IMR-90 (cell line): ENCODE measurements at regions not wholly inside any gene's neighbourhood (a gene's known extent, or its start where the extent isn't known, plus 50 kb on each side); places are given as distances from the start of the nearest gene placed in this dataset.

Experiments used
- ATAC-seq: fragments of 200-7000 bp; cut with Tn5 transposase; 2 replicates; pipeline ENCODE4 v1.9.1; 2020; ENCODE audit warnings: low read depth, mild to moderate bottlenecking, moderate library complexity
- BruUV-seq: library from RNA; stranded (reverse); fragments of 400-500 nt; replicated peaks from 2 replicates; lab custom pipeline; 2021; lab: Mats Ljungman, UMichigan
- CTCF ChIA-PET: fragments of 300-600 bp; formaldehyde crosslinking; extraction: SDS; loops from one replicate; lab custom pipeline; 2021; ENCODE audit warnings: antibody characterized with exemption; lab: Yijun Ruan, JAX
- POLR2A ChIA-PET: fragments of 300-600 bp; sonication (Branson Sonifier 250); formaldehyde crosslinking; loops from one replicate; lab custom pipeline; 2022; ENCODE audit warnings: antibody characterized with exemption; ENCODE audit not compliant: unreplicated experiment; lab: Charles Lee
- DNase-seq: peaks from one replicate; pipeline ENCODE4 v3.0.0; 2013
- H2AFZ ChIP-seq: replicated peaks from 2 replicates; pipeline ENCODE3; 2013; ENCODE audit warnings: low read length, mild to moderate bottlenecking; ENCODE audit not compliant: poor library complexity
- H2AK5ac ChIP-seq: 2 replicates; pipeline ENCODE4 v1.6.1; 2013; ENCODE audit warnings: low read depth, low read length, inconsistent platforms
- H2AK9ac ChIP-seq: replicated peaks from 2 replicates; pipeline ENCODE3; 2013; ENCODE audit warnings: mild to moderate bottlenecking, low read depth, low read length, moderate library complexity; ENCODE audit not compliant: poor library complexity
- H2BK120ac ChIP-seq: 2 replicates; pipeline ENCODE4 v1.6.1; 2013; ENCODE audit warnings: low read depth, low read length, inconsistent platforms
- H2BK15ac ChIP-seq: 3 replicates; pipeline ENCODE4 v1.6.1; 2013; ENCODE audit warnings: low read depth, low read length, inconsistent platforms
- H2BK20ac ChIP-seq: 2 replicates; pipeline ENCODE4 v1.6.1; 2013; ENCODE audit warnings: low read depth, mild to moderate bottlenecking, inconsistent platforms, low read length, moderate library complexity
- H2BK5ac ChIP-seq: 2 replicates; pipeline ENCODE4 v1.6.1; 2013; ENCODE audit warnings: mild to moderate bottlenecking, low read depth, low read length, inconsistent platforms; ENCODE audit not compliant: poor library complexity, severe bottlenecking
- H3K14ac ChIP-seq: replicated peaks from 2 replicates; pipeline ENCODE4 v1.6.1; 2013; ENCODE audit warnings: low read depth, low read length, inconsistent platforms
- H3K18ac ChIP-seq: 2 replicates; pipeline ENCODE4 v1.6.1; 2013; ENCODE audit warnings: low read depth, low read length, control low read depth
- H3K23ac ChIP-seq: 2 replicates; pipeline ENCODE4 v1.6.1; 2013; ENCODE audit warnings: low read depth, low read length, inconsistent platforms
- H3K27ac ChIP-seq: 2 replicates; pipeline ENCODE4 v1.5.1; 2013; ENCODE audit warnings: mild to moderate bottlenecking, control low read depth, low read length; ENCODE audit not compliant: insufficient read depth
- H3K27me3 ChIP-seq: 2 replicates; pipeline ENCODE4 v1.6.1; 2013; ENCODE audit warnings: low read length; ENCODE audit not compliant: control insufficient read depth, insufficient read depth
- H3K36me3 ChIP-seq: 2 replicates; pipeline ENCODE4 v1.6.1; 2013; ENCODE audit warnings: low read length, mixed read lengths; ENCODE audit not compliant: control insufficient read depth, insufficient read depth
- H3K4ac ChIP-seq: 2 replicates; pipeline ENCODE4 v1.6.1; 2013; ENCODE audit warnings: low read depth, low read length, inconsistent platforms
- H3K4me1 ChIP-seq: 2 replicates; pipeline ENCODE4 v1.6.1; 2013; ENCODE audit warnings: low read length, mixed read lengths; ENCODE audit not compliant: control insufficient read depth, insufficient read depth
- H3K4me2 ChIP-seq: 2 replicates; pipeline ENCODE4 v1.6.1; 2013; ENCODE audit warnings: low read depth, mild to moderate bottlenecking, control low read depth, low read length, moderate library complexity
- H3K4me3 ChIP-seq: 2 replicates; pipeline ENCODE4 v1.5.1; 2013; ENCODE audit warnings: low read depth, mild to moderate bottlenecking, control low read depth, low read length, moderate library complexity; ENCODE audit not compliant: insufficient read depth
- H3K56ac ChIP-seq: 2 replicates; pipeline ENCODE4 v1.6.1; 2013; ENCODE audit warnings: low read length, inconsistent platforms; ENCODE audit not compliant: insufficient read depth; ENCODE audit errors: extremely low read depth
- H3K79me1 ChIP-seq, 2 experiments: 2 replicates each; pipeline ENCODE4 v1.6.1; 2013; ENCODE audit warnings: low read length in 2 of 2, inconsistent platforms in 1 of 2, low read depth in 1 of 2
- H3K9ac ChIP-seq: 2 replicates; pipeline ENCODE4 v1.6.1; 2013; ENCODE audit warnings: low read depth, low read length, control low read depth
- H3K9me1 ChIP-seq: 2 replicates; pipeline ENCODE4 v1.6.1; 2013; ENCODE audit warnings: low read length, inconsistent platforms; ENCODE audit not compliant: insufficient read depth
- H3K9me3 ChIP-seq: 2 replicates; pipeline ENCODE4 v1.6.1; 2013; ENCODE audit warnings: low read length; ENCODE audit not compliant: control insufficient read depth, insufficient read depth
- H4K20me1 ChIP-seq: 2 replicates; pipeline ENCODE4 v1.6.1; 2013; ENCODE audit warnings: low read length, inconsistent platforms; ENCODE audit not compliant: insufficient read depth
- H4K5ac ChIP-seq: 2 replicates; pipeline ENCODE4 v1.6.1; 2013; ENCODE audit warnings: mild to moderate bottlenecking, low read depth, low read length, control low read depth
- H4K8ac ChIP-seq, 2 experiments: 2 replicates each; pipeline ENCODE4 v1.6.1; 2013; ENCODE audit warnings: low read depth in 2 of 2, low read length in 2 of 2, control low read depth in 1 of 2, inconsistent platforms in 1 of 2
- H4K91ac ChIP-seq: 2 replicates; pipeline ENCODE4 v1.6.1; 2013; ENCODE audit warnings: low read depth, low read length, inconsistent platforms; ENCODE audit not compliant: insufficient read depth
- BHLHE40 ChIP-seq: fragments of 150-350 bp; IDR thresholded peaks from 2 replicates; pipeline ENCODE4 v1.6.1; 2016; ENCODE audit warnings: mild to moderate bottlenecking, low read depth, low read length
- CEBPB ChIP-seq: IDR thresholded peaks from 2 replicates; pipeline ENCODE4 v1.6.1; 2012; ENCODE audit warnings: low read depth, low read length, improper control_type of control experiment
- CHD1 ChIP-seq: IDR thresholded peaks from 2 replicates; pipeline ENCODE4 v1.6.1; 2012; ENCODE audit warnings: low read depth, low read length, improper control_type of control experiment
- CTCF ChIP-seq: conservative IDR thresholded peaks from 2 replicates; pipeline ENCODE4 v1.5.1; 2012; ENCODE audit warnings: mild to moderate bottlenecking, low read depth, low read length, improper control_type of control experiment
- FOS ChIP-seq: fragments of 150-350 bp; IDR thresholded peaks from 2 replicates; pipeline ENCODE4 v1.6.1; 2016; ENCODE audit warnings: low read depth, low read length
- MAFK ChIP-seq: IDR thresholded peaks from 2 replicates; pipeline ENCODE4 v1.6.1; 2012; ENCODE audit warnings: low read depth, low read length, improper control_type of control experiment
- MAZ ChIP-seq: IDR thresholded peaks from 2 replicates; pipeline ENCODE4 v1.6.1; 2012; ENCODE audit warnings: low read depth, mild to moderate bottlenecking, low read length, improper control_type of control experiment, moderate library complexity, borderline replicate concordance
- MXI1 ChIP-seq: IDR thresholded peaks from 2 replicates; pipeline ENCODE4 v1.6.1; 2012; ENCODE audit warnings: low read depth, mild to moderate bottlenecking, low read length, moderate library complexity, borderline replicate concordance
- NFE2L2 ChIP-seq: fragments of 150-350 bp; IDR thresholded peaks from 2 replicates; pipeline ENCODE4 v1.6.1; 2016; ENCODE audit warnings: low read depth, mild to moderate bottlenecking, low read length
- POLR2A ChIP-seq: IDR thresholded peaks from 2 replicates; pipeline ENCODE4 v1.6.1; 2012; ENCODE audit warnings: mild to moderate bottlenecking, low read depth, low read length
- RAD21 ChIP-seq: IDR thresholded peaks from 2 replicates; pipeline ENCODE4 v1.6.1; 2012; ENCODE audit warnings: low read length, improper control_type of control experiment
- RCOR1 ChIP-seq: IDR thresholded peaks from 2 replicates; pipeline ENCODE4 v1.6.1; 2012; ENCODE audit warnings: mild to moderate bottlenecking, low read length, improper control_type of control experiment; ENCODE audit not compliant: insufficient replicate concordance
- RFX5 ChIP-seq: IDR thresholded peaks from 2 replicates; pipeline ENCODE4 v1.8.0; 2012; ENCODE audit warnings: low read depth, mild to moderate bottlenecking, low read length, moderate library complexity
- SMC3 ChIP-seq: fragments of 150-350 bp; IDR thresholded peaks from 2 replicates; pipeline ENCODE4 v1.6.1; 2016; ENCODE audit warnings: low read depth, mild to moderate bottlenecking, antibody characterized with exemption, low read length, moderate library complexity
- USF2 ChIP-seq: fragments of 150-350 bp; IDR thresholded peaks from 2 replicates; pipeline ENCODE4 v1.6.1; 2017; ENCODE audit warnings: mild to moderate bottlenecking, antibody characterized with exemption, low read length, low read depth
- WGBS, 2 experiments: methylation state at CpG; one replicate each; pipeline versions ENCODE4 v1.1.5 to v1.1.7; 2013; ENCODE audit warnings: missing lambda C conversion rate in 2 of 2; ENCODE audit not compliant: insufficient read length in 1 of 2; ENCODE audit errors: extremely low coverage in 2 of 2; 5-methylcytosine and 5-hydroxymethylcytosine counted together
- dilution Hi-C: fragments of 300-500 bp; cut with HindIII; formaldehyde crosslinking; loops from one replicate; pipeline ENCODE4 v1.14.3; 2018; ENCODE audit warnings: low sequenced_read_pairs; ENCODE audit not compliant: unreplicated experiment
- in situ Hi-C: fragments of 300-500 bp; cut with MboI; formaldehyde crosslinking; loops from 3 replicates; pipeline ENCODE4 v1.14.3; 2019; ENCODE audit warnings: low sequenced_read_pairs, inconsistent platforms, mixed read lengths
- intact Hi-C: fragments of 100-400 bp; cut with micrococcal nuclease; formaldehyde crosslinking; loops from 2 replicates; pipeline ENCODE4 v1.10.0; 2022
- TF ChIP-seq, protein P1 (sequence below): fragments of 150-350 bp; IDR thresholded peaks from 2 replicates; pipeline ENCODE4 v1.6.1; 2016; ENCODE audit warnings: low read depth, mild to moderate bottlenecking, low read length, moderate library complexity, borderline replicate concordance

DNA sequence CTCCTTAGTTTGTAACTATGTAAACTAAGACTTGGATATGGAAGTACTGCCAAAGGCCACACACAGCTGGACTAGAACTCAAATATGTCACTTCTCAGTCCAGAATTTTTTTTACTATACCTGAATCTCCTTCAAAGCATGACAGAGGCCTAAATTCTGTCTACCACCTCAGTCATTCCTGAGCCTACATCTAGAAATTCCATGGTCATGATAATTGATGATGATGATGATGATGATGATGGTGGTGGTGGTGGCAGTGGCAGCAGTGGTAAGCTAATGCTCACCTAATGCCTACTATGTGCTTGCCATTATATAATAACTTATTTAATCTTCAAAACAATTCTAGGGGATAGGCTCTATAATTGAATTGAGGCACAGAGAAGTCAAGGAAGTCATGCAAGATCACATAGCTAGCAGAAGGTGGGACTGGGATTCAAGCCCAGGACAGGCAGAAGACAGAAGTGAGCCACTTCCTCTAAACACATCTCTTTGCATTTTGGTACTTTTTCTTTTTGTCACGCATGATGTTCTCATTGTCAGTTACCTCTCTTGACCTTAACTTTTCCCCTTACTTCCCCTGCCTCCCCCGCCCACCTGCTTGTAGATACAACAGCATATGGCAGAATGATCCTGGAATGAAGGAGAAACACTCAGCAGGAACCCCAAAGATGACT lies 539.3 kb downstream of the TNS1 start:
- no TSS peak for BruUV-seq
- no peak overlapping the region for H4K8ac ChIP-seq
- H3K14ac ChIP-seq: no peak overlapping the region
- in situ Hi-C loops: no loop called here
- H2BK120ac ChIP-seq: no peak overlapping the region
- H2BK15ac ChIP-seq: no peak overlapping the region
- no peak overlapping the region for H3K56ac ChIP-seq
- H3K9me1 ChIP-seq: no peaks in the 10 kb centered on the region
- no peak overlapping the region for H3K4me2 ChIP-seq
- DNase-seq (no peak), ATAC-seq (no peak)
- no peak overlapping the region for H4K91ac ChIP-seq
- no peaks in the 10 kb centered on the region for H3K9me3 ChIP-seq
- no peak overlapping the region for H2BK20ac ChIP-seq
- H3K18ac ChIP-seq: no peak overlapping the region
- H3K27ac ChIP-seq: no peak overlapping the region
- dilution Hi-C loops: no loop called here
- TF ChIP-seq RFX5 (no peak), SMC3 (no peak), MAFK (no peak), MXI1 (no peak), MAZ (no peak), POLR2A (no peak), CEBPB (no peak), RCOR1 (no peak), NFE2L2 (no peak), BHLHE40 (no peak), USF2 (no peak), FOS (no peak), CTCF (no peak), CHD1 (no peak), RAD21 (no peak)
- TF ChIP-seq, protein P1, sequence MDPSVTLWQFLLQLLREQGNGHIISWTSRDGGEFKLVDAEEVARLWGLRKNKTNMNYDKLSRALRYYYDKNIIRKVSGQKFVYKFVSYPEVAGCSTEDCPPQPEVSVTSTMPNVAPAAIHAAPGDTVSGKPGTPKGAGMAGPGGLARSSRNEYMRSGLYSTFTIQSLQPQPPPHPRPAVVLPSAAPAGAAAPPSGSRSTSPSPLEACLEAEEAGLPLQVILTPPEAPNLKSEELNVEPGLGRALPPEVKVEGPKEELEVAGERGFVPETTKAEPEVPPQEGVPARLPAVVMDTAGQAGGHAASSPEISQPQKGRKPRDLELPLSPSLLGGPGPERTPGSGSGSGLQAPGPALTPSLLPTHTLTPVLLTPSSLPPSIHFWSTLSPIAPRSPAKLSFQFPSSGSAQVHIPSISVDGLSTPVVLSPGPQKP: no peak
- H2AK5ac ChIP-seq: no peak overlapping the region
- H3K4me3 ChIP-seq: no peak overlapping the region
- intact Hi-C loops: no loop called here
- H3K79me1 ChIP-seq: no peaks in the 10 kb centered on the region
- no peak overlapping the region for H2BK5ac ChIP-seq
- no peak overlapping the region for H2AK9ac ChIP-seq
- H3K23ac ChIP-seq: no peak overlapping the region
- H3K27me3 ChIP-seq: no peaks in the 10 kb centered on the region
- H2AFZ ChIP-seq: no peak overlapping the region
- H3K4me1 ChIP-seq: peaks cover 11% of the 10 kb centered on the region
- WGBS, 2 experiments: no CpG with 5 or more reads among the region's 2 CpGs
- H4K5ac ChIP-seq: no peak overlapping the region
- no peaks in the 10 kb centered on the region for H3K36me3 ChIP-seq
- H3K4ac ChIP-seq: no peak overlapping the region
- ChIA-PET POLR2A (no interaction called here), CTCF (no interaction called here)
- H4K20me1 ChIP-seq: no peaks in the 10 kb centered on the region
- no peak overlapping the region for H3K9ac ChIP-seq
